Stimulated activated CD4-positive, alpha-beta T cell treated with anti-CD3 and anti-CD28 coated beads, Interleukin-12 subunit alpha, Interleukin-12 subunit beta, amount 100 ng/mL, for 48 hours (primary cell): ENCODE measurements at regions not wholly inside any gene's neighbourhood (a gene's known extent, or its start where the extent isn't known, plus 50 kb on each side); places are given as distances from the start of the nearest gene placed in this dataset.

Experiments
- DNase-seq, 3 donors: peaks; one replicate each; pipeline ENCODE4 v3.0.0-alpha.2; 2020; ENCODE audit warnings: low read depth in 2 of 3, low spot score in 1 of 3

GRCh38 chr9:13665418-13666066 is 386.1 kb upstream of the MPDZ start:
- no peak for DNase-seq

- DNase-seq, result no peak
Observed at GRCh38 chr9:13661014-13661413, 381.5 kb upstream of the MPDZ start.

GRCh38 chr9:13651969-13652663 is 372.6 kb upstream of the MPDZ start:
- no peak for DNase-seq

GRCh38 chr9:13651526-13651925 is 372.0 kb upstream of the MPDZ start:
- DNase-seq, result no peak

- no peak for DNase-seq
Observed at GRCh38 chr9:13648676-13649075, 369.2 kb upstream of the MPDZ start.

GRCh38 chr9:13648068-13648467 is 368.6 kb upstream of the MPDZ start:
- DNase-seq, result no peak

GRCh38 chr9:13646500-13647021 is 367.1 kb upstream of the MPDZ start:
- DNase-seq, result no peak

GRCh38 chr9:13645557-13645956 is 366.1 kb upstream of the MPDZ start:
- DNase-seq, result no peak

GRCh38 chr9:13644675-13645074 is 365.2 kb upstream of the MPDZ start:
- DNase-seq, result no peak

GRCh38 chr9:13642646-13643045 is 363.2 kb upstream of the MPDZ start:
- DNase-seq, result no peak

- no peak for DNase-seq
Observed at GRCh38 chr9:13629067-13629466, 349.6 kb upstream of the MPDZ start.

GRCh38 chr9:13628526-13628925 is 349.0 kb upstream of the MPDZ start:
- DNase-seq, result no peak

GRCh38 chr9:13627502-13627901 is 348.0 kb upstream of the MPDZ start:
- DNase-seq, result no peak

GRCh38 chr9:13627071-13627470 is 347.6 kb upstream of the MPDZ start:
- DNase-seq, result no peak

- no peak for DNase-seq
Observed at GRCh38 chr9:13626601-13627000, 347.1 kb upstream of the MPDZ start.

GRCh38 chr9:13621872-13622564 is 342.5 kb upstream of the MPDZ start:
- no peak for DNase-seq

- DNase-seq, result no peak
Observed at GRCh38 chr9:13616491-13617035, 337.1 kb upstream of the MPDZ start.

GRCh38 chr9:13615660-13616490 is 336.4 kb upstream of the MPDZ start:
- DNase-seq, result no peak

GRCh38 chr9:13614060-13614459 is 334.6 kb upstream of the MPDZ start:
- no peak for DNase-seq

- DNase-seq, result no peak
Observed at GRCh38 chr9:13613296-13613695, 333.8 kb upstream of the MPDZ start.

- DNase-seq, result no peak
Observed at GRCh38 chr9:13608451-13608850, 329.0 kb upstream of the MPDZ start.
